H9 (cell line): ENCODE measurements at regions not wholly inside any gene's neighbourhood (a gene's known extent, or its start where the extent isn't known, plus 50 kb on each side); places are given as distances from the start of the nearest gene placed in this dataset.

Experiments used
- DNase-seq: peaks from one replicate; pipeline ENCODE4 v3.0.0-alpha.2; 2017
- H2AFZ ChIP-seq: one replicate; pipeline ENCODE4 v1.6.1; 2013; ENCODE audit warnings: mild to moderate bottlenecking, low read length, control low read depth, moderate library complexity
- H2AK5ac ChIP-seq: 2 replicates; pipeline ENCODE4 v1.6.1; 2013; ENCODE audit warnings: low read length, control low read depth, mixed read lengths; ENCODE audit not compliant: insufficient read length
- H2BK120ac ChIP-seq: one replicate; pipeline ENCODE4 v1.6.1; 2013; ENCODE audit warnings: low read depth, mild to moderate bottlenecking, low read length, control low read depth, inconsistent platforms; ENCODE audit not compliant: poor library complexity, severe bottlenecking
- H2BK12ac ChIP-seq: 2 replicates; pipeline ENCODE4 v1.6.1; 2013; ENCODE audit warnings: low read length, control low read depth, mixed read lengths, low read depth; ENCODE audit not compliant: insufficient read length
- H2BK15ac ChIP-seq: 2 replicates; pipeline ENCODE4 v1.6.1; 2013; ENCODE audit warnings: low read depth, low read length, control low read depth
- H2BK20ac ChIP-seq: one replicate; pipeline ENCODE4 v1.6.1; 2013; ENCODE audit warnings: low read depth, mild to moderate bottlenecking, low read length, control low read depth, inconsistent platforms; ENCODE audit not compliant: poor library complexity, severe bottlenecking
- H2BK5ac ChIP-seq: 2 replicates; pipeline ENCODE4 v1.6.1; 2013; ENCODE audit warnings: low read length, control low read depth, mixed read lengths; ENCODE audit not compliant: insufficient read length
- H3K14ac ChIP-seq: 2 replicates; pipeline ENCODE4 v1.6.1; 2013; ENCODE audit warnings: low read length, control low read depth; ENCODE audit not compliant: insufficient read depth
- H3K18ac ChIP-seq: 2 replicates; pipeline ENCODE4 v1.6.1; 2013; ENCODE audit warnings: low read depth, mild to moderate bottlenecking, mixed read lengths, low read length, control low read depth; ENCODE audit not compliant: insufficient read length
- H3K23ac ChIP-seq: 2 replicates; pipeline ENCODE4 v1.6.1; 2013; ENCODE audit warnings: low read length, control low read depth, mixed read lengths, low read depth; ENCODE audit not compliant: insufficient read length
- H3K23me2 ChIP-seq: 2 replicates; pipeline ENCODE4 v1.6.1; 2013; ENCODE audit warnings: low read depth, mild to moderate bottlenecking, mixed read lengths, low read length, control low read depth; ENCODE audit not compliant: insufficient read length, poor library complexity, severe bottlenecking
- H3K27ac ChIP-seq: 2 replicates; pipeline ENCODE4 v1.5.1; 2013; ENCODE audit warnings: low read length, control low read depth, mixed read lengths, low read depth; ENCODE audit not compliant: insufficient read length
- H3K27me3 ChIP-seq: 2 replicates; pipeline ENCODE4 v1.6.1; 2013; ENCODE audit warnings: low read length, control low read depth, inconsistent platforms; ENCODE audit not compliant: insufficient read depth
- H3K4ac ChIP-seq: 2 replicates; pipeline ENCODE4 v1.6.1; 2013; ENCODE audit warnings: low read depth, mild to moderate bottlenecking, control low read depth, inconsistent platforms, low read length, moderate library complexity
- H3K4me1 ChIP-seq: 2 replicates; pipeline ENCODE4 v1.6.1; 2013; ENCODE audit warnings: low read length, control low read depth, inconsistent platforms; ENCODE audit not compliant: insufficient read depth
- H3K4me2 ChIP-seq: 2 replicates; pipeline ENCODE4 v1.6.1; 2013; ENCODE audit warnings: low read length, control low read depth, mixed read lengths; ENCODE audit not compliant: insufficient read length, insufficient read depth
- H3K56ac ChIP-seq: 2 replicates; pipeline ENCODE4 v1.6.1; 2013; ENCODE audit warnings: low read depth, mild to moderate bottlenecking, mixed read lengths, low read length, control low read depth; ENCODE audit not compliant: insufficient read length
- H3K79me1 ChIP-seq: 2 replicates; pipeline ENCODE4 v1.6.1; 2013; ENCODE audit warnings: low read depth, mild to moderate bottlenecking, moderate library complexity, low read length, control low read depth, inconsistent platforms; ENCODE audit not compliant: insufficient read depth, poor library complexity, severe bottlenecking
- H3K79me2 ChIP-seq: 2 replicates; pipeline ENCODE4 v1.6.1; 2013; ENCODE audit warnings: low read length, control low read depth, inconsistent platforms; ENCODE audit not compliant: insufficient read depth
- H3K9ac ChIP-seq: 2 replicates; pipeline ENCODE4 v1.6.1; 2013; ENCODE audit warnings: low read length, control low read depth, mixed read lengths; ENCODE audit not compliant: insufficient read length; ENCODE audit errors: extremely low read depth
- H3K9me3 ChIP-seq: one replicate; pipeline ENCODE4 v1.6.1; 2013; ENCODE audit warnings: low read depth, low read length, inconsistent platforms; ENCODE audit not compliant: control insufficient read depth
- H3T11ph ChIP-seq: one replicate; pipeline ENCODE4 v1.6.1; 2013; ENCODE audit warnings: mild to moderate bottlenecking, low read length, control low read depth, inconsistent platforms
- H4K20me1 ChIP-seq: one replicate; pipeline ENCODE4 v1.6.1; 2013; ENCODE audit not compliant: control insufficient read depth, insufficient read length, insufficient read depth
- H4K5ac ChIP-seq: 2 replicates; pipeline ENCODE4 v1.6.1; 2013; ENCODE audit warnings: low read depth, mild to moderate bottlenecking, mixed read lengths, low read length, control low read depth; ENCODE audit not compliant: insufficient read length
- H4K8ac ChIP-seq: replicated peaks from 2 replicates; pipeline ENCODE4 v1.6.1; 2013; ENCODE audit warnings: low read length, control low read depth, mixed read lengths, low read depth; ENCODE audit not compliant: insufficient read length
- H4K91ac ChIP-seq: 2 replicates; pipeline ENCODE4 v1.6.1; 2013; ENCODE audit warnings: low read depth, mild to moderate bottlenecking, moderate library complexity, mixed read lengths, low read length, control low read depth; ENCODE audit not compliant: insufficient read length
- H3K27ac Mint-ChIP-seq, 3 experiments: 2 replicates in 2 of 3; 3 replicates in 1 of 3; pipeline ENCODE4 v1.8.0; 2020 to 2021; ENCODE audit warnings: mixed read lengths in 3 of 3, mild to moderate bottlenecking in 1 of 3, moderate library complexity in 1 of 3
- H3K27me3 Mint-ChIP-seq: 2 replicates; pipeline ENCODE4 v1.8.0; 2021; ENCODE audit warnings: low read depth, mild to moderate bottlenecking, moderate library complexity, mixed read lengths
- H3K36me3 Mint-ChIP-seq, 3 experiments: 2 replicates in 2 of 3; 3 replicates in 1 of 3; pipeline ENCODE4 v1.8.0; 2020 to 2021; ENCODE audit warnings: low read depth in 3 of 3, mixed read lengths in 3 of 3; ENCODE audit not compliant: insufficient read depth in 1 of 3
- H3K4me1 Mint-ChIP-seq, 2 experiments: 2 replicates each; pipeline ENCODE4 v1.8.0; 2020; ENCODE audit warnings: mixed read lengths in 2 of 2
- H3K4me3 Mint-ChIP-seq, 2 experiments: 2 replicates in 1 of 2; 3 replicates in 1 of 2; pipeline ENCODE4 v1.8.0; 2020 to 2021; ENCODE audit warnings: mild to moderate bottlenecking in 2 of 2, mixed read lengths in 2 of 2, moderate library complexity in 1 of 2
- H3K9me3 Mint-ChIP-seq, 2 experiments: 2 replicates in 1 of 2; 3 replicates in 1 of 2; pipeline ENCODE4 v1.8.0; 2020; ENCODE audit warnings: mild to moderate bottlenecking in 2 of 2, mixed read lengths in 2 of 2, moderate library complexity in 1 of 2
- WGBS: extraction: QIAGEN DNeasy Blood & Tissue Kit; methylation state at CpG from one replicate; pipeline ENCODE4 v1.1.7; 2013; ENCODE audit warnings: missing lambda C conversion rate, low lambda C conversion rate, mixed read lengths; ENCODE audit not compliant: insufficient read length; ENCODE audit errors: extremely low coverage; 5-methylcytosine and 5-hydroxymethylcytosine counted together
- TF ChIP-seq, protein P1 (sequence below): fragments of 200-600 bp; sonication (generic); conservative IDR thresholded peaks from 3 replicates; pipeline ENCODE4 v1.8.0; 2021; ENCODE audit warnings: antibody characterized with exemption, mild to moderate bottlenecking

DNA sequence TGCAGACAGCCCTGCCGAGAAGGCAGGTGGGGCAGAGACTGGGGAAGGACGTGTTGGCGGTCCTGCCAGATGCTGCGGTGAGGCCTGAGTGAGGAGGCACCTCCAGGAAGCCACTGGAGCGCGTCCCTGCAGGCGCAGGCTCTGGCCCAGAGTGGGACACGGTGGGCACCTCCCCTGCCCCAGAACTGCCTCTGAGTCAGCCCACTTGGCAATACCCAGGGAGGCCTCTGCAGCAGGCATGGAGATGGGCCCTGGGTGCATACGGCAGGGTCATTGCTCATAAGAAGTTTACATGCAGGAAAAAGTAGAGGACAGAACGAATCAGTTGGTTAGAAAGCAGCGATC, 195.9 kb downstream of the TFCP2L1 start:
- H3K9ac ChIP-seq: no peak overlapping the region
- no peak overlapping the region for H3K4me3 Mint-ChIP-seq
- no peak overlapping the region for H3K23ac ChIP-seq
- H4K5ac ChIP-seq: no peak overlapping the region
- peaks cover 0 to 3% (median 3%) of the 10 kb centered on the region in 3 experiments; a peak in 3 of 7 replicates for H3K36me3 Mint-ChIP-seq
- H3K27ac Mint-ChIP-seq: no peak overlapping the region
- H3K56ac ChIP-seq: no peak overlapping the region
- no peaks in the 10 kb centered on the region for H3K79me1 ChIP-seq
- no peak overlapping the region for H3K27ac ChIP-seq
- no peak overlapping the region for H2AFZ ChIP-seq
- no peaks in the 10 kb centered on the region for H4K20me1 ChIP-seq
- H3K9me3 ChIP-seq: no peaks in the 10 kb centered on the region
- no peak overlapping the region for H2BK120ac ChIP-seq
- H3K27me3 Mint-ChIP-seq: peaks cover 9% of the 10 kb centered on the region
- H3K4me2 ChIP-seq: no peak overlapping the region
- H2BK12ac ChIP-seq: no peak overlapping the region
- no peak overlapping the region for H2BK5ac ChIP-seq
- H3K23me2 ChIP-seq: no peaks in the 10 kb centered on the region
- DNase-seq: no peak
- H3K4me1 Mint-ChIP-seq: no peaks in the 10 kb centered on the region
- H3K4ac ChIP-seq: no peak overlapping the region
- H2BK20ac ChIP-seq: no peak overlapping the region
- H3T11ph ChIP-seq: no peak overlapping the region
- no peaks in the 10 kb centered on the region for H3K4me1 ChIP-seq
- no peak overlapping the region for H2AK5ac ChIP-seq
- no peak overlapping the region for H4K8ac ChIP-seq
- TF ChIP-seq, protein P1, sequence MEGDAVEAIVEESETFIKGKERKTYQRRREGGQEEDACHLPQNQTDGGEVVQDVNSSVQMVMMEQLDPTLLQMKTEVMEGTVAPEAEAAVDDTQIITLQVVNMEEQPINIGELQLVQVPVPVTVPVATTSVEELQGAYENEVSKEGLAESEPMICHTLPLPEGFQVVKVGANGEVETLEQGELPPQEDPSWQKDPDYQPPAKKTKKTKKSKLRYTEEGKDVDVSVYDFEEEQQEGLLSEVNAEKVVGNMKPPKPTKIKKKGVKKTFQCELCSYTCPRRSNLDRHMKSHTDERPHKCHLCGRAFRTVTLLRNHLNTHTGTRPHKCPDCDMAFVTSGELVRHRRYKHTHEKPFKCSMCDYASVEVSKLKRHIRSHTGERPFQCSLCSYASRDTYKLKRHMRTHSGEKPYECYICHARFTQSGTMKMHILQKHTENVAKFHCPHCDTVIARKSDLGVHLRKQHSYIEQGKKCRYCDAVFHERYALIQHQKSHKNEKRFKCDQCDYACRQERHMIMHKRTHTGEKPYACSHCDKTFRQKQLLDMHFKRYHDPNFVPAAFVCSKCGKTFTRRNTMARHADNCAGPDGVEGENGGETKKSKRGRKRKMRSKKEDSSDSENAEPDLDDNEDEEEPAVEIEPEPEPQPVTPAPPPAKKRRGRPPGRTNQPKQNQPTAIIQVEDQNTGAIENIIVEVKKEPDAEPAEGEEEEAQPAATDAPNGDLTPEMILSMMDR: no peak
- no peaks in the 10 kb centered on the region for H3K79me2 ChIP-seq
- no peak overlapping the region for H4K91ac ChIP-seq
- no peaks in the 10 kb centered on the region for H3K27me3 ChIP-seq
- H3K9me3 Mint-ChIP-seq: peaks cover 8 to 18% of the 10 kb centered on the region in 2 experiments; a peak in 4 of 5 replicates
- H3K18ac ChIP-seq: no peak overlapping the region
- no peak overlapping the region for H2BK15ac ChIP-seq
- H3K14ac ChIP-seq: no peak overlapping the region
- WGBS: no CpG with 5 or more reads among the region's 11 CpGs
